ENCODE measurements at regions not wholly inside any gene's neighbourhood (a gene's known extent, or its start where the extent isn't known, plus 50 kb on each side); places are given as distances from the start of the nearest gene placed in this dataset.

DNA sequence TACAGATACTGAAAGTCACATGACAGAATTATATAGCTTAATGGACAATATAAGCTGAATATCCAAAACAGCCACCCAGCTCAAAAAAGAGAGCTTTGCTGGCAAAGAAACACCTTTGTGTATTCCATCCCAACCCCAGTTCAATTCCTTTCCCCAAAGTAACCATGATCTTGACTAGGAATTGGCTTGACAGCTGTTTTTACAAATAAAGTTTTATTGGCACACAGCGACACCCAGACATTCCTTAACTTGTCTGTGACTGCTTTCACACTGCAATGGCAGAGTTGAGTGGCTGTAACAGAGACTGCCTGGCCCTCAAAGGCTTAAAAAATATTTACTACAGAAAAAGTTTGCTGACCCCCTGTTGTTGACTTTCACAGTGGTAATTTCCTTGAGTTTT, 264.0 kb upstream of the TSHZ2 start:
- DNase-seq = no peak

DNA sequence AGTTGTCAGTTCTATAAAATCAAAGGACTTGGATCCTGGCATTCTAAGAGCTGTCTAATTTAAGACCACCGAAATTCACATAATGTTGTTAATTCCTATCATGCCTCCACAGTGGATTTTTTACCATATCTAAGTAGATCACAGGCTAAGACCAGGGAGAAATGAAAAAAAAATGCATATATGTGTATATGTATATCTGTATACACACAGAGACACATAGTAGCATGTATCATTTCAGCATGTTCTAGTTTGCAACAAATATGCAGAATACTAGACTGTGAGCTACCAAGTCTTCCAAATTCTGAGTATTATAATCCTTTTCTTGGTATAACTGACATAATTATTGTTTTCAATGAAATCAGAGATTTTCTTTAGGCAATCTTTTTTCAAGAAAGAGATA, 267.6 kb upstream of the TSHZ2 start:
- no peak for DNase-seq

DNA sequence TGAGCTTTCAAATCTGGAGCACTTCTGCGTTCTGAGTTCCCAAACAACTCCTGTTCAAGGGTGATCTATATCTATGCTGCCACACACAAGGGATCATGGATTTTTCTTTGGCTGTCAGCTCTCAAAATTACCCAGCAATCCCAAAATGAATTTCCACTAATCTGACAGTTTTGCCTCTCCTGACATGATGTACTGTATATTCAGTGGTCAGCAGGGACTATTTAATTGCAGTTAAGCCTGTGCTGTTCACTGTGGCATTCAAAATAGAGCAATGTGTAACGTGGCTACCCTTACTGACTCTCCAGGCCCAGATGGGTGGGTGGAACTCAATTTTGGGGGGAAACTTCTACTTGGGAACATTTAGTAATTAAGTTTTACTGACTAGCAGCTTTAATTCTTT, 283.8 kb upstream of the TSHZ2 start:
- no peak for DNase-seq

DNA sequence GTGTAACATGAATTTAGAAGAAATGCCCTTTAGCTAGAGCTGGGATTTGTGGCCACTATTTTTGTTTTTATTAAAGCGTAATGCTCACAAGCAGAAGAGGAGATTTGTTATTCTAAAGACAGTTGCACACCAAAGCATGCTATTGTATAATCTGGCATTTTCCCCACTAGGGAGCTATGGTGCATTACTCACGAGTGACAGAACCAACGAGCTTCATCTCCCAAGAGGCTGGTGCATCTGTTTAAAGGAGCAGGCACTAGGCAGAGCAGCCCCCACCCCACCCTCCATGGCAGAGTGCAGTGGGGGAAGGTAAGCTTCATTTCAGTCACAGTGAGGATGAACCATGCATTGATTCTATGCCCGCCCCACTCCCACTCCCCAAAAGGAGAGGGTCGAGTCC, 287.3 kb upstream of the TSHZ2 start:
- no peak for DNase-seq

DNA sequence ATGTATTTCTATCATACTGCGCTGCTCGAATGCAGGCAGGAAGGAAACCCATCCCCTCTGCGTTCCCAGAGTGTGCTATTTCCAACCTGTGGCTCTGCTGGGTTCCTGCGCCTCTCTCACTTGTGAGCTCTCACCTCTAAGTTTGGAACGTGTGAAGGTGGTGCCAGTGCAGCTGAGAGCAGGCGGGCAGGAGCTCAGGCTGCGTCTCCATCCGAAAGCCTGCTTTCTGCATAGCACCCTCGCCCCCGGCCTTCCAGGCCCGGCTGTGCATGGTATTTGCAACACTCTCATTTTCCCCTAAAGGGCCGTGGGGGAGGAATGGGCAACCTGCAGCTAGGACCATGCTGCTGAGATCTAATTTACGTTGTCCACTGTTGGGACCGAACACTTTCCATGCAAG, 288.0 kb upstream of the TSHZ2 start:
- DNase-seq = no peak

DNA sequence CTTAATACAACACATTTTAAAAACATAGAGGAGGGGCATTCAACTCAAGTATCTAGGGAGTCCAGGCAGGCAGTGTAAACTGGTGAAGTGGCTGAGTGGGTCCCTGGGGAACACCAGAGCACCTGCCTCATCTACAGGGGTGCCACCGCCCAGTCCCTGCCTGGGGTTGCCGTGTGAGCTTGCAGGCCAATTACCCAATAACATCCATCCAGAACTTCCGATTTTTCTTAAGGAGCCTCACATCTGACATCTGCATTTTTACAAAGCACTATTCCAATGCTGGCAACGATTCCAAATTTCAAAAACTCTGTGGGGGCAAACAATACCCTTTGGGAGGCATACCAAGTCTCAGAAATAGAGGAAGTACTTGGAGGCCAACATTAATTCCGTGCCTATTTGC, 288.4 kb upstream of the TSHZ2 start:
- no peak for DNase-seq

DNA sequence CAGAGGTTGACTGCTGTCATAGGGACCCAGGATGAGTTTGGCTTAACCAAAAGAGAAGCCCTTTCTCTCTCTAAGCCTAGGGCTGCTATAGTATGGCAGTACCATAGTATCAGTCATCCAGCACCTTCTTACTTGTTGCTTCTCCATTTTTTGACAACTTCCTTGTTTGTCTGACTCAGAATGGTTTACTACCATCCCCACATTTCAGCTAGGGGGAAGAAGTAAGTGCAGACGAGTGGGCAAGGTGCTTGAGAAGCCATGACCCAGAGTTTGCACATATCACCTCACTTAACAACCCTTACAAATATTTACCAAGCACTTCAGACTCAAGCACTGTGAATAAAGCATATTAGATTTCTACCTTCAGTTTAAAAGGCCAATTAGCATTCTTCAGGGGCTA, 289.9 kb upstream of the TSHZ2 start:
- DNase-seq = no peak

DNA sequence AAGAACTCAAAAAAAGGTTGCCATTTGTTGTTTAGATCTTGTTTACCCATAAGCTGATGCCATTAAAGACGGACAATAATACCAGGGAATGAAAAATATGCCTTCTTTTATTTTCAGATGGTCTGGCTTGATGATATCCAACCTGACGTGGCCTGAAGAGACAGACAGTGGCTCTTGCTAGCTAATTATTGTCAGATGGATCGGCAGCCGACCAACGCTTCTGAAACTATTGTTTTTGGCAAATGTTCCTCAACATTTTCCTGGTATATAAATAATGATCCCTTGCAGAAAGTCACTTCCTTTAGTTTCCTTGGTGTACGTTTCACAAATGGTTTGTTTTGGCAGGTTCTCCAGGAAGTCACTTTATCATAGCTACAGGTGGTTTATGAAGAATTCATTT, 290.9 kb upstream of the TSHZ2 start:
- no peak for DNase-seq

DNA sequence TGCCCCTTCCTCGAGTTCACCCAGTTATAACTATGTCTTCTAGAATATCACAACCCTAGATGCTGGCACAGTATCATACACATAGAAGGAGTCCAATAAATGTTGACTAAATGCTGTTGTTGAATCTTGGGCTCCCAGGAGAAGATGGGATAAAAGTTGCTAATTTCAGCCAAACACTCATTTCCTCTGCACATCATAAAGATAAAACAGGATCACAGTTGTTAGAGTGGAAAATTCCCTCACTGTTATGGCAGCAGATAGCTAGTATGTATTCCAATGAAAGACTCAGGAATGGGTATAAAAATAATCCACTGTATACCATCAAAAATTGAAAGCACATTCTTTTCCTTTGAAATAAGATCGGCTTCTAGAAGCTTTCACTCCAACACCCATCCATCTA, 294.9 kb upstream of the TSHZ2 start:
- no peak for DNase-seq

DNA sequence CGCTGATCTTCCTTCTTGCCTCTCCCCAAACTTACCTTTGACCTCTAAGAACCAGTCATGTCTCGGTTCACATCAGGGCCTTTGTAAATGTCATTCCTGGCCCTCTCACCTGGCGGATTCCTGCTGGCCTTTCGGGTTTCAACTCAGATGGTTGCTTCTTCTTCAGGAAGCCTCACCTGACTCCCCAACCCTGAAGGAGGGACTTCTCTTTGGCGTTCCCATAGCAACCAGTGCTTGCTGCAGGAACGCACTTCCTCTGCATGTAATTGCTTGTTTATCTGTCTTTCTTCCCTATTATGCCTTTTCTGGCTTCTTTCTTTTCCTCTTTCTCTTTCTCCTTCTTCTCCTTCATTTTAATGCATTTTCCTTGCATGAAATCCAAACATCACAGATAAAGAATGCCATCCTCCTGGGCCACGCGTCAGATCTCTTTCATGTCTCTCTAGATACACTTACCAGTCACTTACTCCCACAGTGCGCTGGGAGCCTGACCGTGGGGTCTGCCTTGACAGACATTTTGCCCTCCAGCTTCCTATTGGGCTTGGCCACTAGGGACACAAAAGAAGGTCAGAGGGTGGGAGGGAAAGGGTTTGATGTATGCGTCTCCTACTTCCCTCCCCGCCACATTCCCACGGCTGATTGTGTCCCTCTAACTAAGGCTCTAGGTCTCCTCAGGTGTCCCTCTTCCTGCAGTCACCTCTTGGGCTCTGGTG, 295.7 kb upstream of the TSHZ2 start:
- no peak for DNase-seq

DNA sequence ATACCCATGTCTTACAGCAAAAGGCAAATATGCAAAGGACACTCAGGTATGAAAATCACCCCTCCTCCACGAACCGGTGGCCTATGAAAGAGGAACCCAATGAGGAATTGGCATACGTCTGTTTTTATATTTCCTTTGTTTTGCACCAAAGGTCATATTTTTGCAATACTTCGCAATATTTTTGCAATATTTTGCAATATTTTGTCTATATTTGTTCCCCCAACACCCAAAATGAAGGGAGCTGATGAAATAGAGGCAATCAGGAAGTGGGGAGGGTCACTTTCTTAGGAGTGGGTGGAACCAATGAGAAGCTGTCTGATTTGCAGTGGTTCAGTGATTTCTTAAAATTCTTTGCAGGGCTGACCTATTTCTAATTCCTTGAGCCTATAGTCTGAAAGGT, 296.8 kb upstream of the TSHZ2 start:
- no peak for DNase-seq

DNA sequence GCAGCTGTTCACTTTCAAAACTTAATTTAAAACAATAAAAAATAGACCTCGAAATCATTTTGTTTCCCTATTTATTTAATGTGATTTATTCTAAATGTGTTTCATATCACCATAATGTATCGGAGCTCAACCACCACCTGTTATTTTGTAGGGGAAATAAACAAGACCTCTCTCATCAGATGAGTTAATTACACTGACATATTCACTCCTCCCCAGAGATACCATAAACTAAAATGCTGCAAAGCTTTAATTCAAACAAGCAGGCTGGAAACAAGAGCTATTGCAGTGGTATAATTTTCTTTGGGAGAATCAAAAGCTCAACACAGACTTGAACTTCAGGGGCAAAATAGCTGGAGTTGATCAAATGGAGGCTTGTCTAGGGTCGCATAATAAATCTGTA, 303.5 kb upstream of the TSHZ2 start:
- DNase-seq = no peak

DNA sequence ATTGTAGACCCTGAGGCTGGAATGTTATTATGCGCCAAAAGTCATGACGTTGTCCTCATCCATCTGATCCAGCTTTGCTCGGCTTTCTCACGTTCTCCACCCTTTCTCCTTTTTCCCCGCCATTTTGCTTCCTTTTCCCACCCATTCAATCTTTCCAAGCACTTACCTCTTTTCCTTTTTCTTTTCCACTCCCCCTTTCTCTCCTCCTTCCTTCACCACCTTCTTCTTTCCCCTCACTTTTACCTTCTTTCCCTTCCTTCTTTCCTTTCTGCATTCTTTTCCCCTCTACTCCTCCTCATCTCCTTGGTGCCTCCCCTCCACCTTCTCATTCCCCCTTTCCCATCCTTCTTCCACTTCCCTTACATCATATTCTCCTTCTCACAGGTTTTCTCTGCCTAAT, 304.8 kb upstream of the TSHZ2 start:
- no peak for DNase-seq

DNA sequence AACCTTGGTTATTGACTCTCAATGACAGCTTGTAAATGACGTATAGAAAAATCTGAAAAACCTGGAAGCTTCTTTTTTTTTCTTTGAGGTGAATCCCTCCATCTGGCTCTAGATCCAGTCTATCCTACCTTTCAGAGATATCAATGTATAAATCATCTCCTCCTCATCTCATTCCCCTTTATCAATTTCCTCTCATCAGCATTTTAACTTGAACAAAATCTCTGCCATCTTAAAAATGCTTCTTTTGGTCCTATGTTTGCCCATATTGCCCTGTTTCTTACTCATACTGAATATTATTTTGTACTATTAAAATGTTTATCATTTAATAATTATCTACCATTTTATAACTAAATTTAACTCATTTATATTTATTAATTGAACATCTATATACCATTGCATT, 306.7 kb upstream of the TSHZ2 start:
- DNase-seq = no peak

DNA sequence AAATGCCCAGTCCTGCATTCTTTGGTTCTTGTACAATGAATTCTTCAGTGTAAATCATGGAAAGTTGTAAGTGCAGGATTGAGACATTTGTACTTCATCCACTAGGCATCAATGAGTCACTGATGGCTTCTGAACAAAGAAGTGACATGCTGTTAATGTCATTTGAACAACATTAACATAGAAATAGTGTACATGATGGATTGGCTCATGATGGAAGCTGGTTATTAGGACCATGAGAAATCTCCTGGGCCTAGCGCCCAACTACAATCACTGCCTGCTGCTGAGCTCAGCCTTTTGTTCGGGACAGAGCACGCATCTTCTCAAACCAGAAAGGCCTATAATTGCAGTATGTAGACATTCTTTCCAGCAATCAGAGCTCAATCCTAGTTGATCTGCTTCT, 316.8 kb upstream of the TSHZ2 start:
- DNase-seq = no peak

DNA sequence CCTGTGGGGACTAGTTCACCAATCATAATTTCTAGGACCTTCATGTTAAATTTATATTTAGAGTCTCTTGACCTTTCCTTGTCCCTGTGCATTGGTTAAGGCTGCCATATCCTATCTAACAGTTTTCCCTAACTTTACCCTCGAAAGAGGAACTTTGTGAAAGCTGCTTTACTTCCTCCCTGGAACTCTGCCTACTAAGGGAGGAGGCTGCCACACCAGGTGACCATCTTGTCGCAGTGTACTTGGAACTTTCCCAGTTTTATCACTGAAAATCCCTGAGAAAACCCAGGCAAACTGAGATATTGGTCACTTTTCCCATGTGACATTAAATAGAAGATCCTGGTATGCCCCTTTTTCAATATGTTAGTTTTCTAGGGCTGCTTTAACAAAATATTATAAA, 317.6 kb upstream of the TSHZ2 start:
- DNase-seq = no peak

DNA sequence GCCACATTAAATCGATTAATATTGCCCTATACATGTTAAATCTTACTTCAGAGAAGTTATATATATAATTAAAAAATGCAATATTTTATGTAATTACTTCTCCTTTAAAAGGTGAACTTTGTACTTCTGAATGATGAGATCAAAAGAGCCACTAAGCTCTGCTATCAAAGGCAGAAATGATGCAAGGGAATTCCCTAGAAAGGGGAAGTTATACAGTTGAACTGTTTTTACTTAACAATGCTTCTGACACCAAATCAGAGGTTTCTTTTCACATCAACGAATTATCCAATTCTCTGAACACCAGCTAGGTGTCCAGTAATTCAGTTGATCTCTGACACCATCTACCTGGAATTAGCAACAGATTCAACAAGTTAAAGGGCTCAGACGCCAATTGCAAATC, 319.9 kb upstream of the TSHZ2 start:
- no peak for DNase-seq

DNA sequence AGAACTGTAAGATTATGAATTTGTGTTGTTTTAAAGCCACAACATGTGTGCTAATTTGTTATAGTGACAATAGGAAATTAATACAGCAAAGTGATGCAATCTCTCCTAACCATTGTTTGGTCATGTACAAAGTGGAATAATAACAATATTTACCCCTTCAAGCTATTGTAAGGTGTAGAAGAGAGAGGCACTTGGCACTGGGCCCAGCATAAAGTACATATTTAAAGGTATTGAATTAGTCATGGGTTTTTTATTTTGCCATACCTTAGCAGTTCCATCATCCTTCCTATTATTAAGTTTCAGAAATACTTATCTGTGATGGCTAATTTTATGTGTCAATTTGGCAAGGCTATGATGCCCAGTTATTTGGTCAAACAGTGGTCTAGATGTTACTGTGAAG, 322.4 kb upstream of the TSHZ2 start:
- DNase-seq = no peak

DNA sequence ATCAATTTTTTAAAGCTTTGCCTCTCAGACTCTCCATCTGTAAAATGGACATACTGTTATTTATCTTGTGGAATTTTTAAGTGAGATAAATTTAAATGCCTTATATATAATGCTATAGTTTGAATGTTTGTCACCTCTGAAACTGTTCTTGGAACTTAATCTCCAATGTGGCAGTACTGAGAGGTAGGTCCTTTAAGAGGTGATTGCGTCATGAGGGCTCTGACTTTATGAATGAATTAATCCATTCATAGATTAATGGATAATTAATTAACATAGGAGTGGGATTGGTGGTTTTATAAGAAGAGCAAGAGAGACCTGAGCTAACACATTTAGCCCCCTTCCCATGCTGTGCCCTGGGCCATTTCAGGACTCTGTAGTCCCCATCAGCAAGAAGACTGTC, 326.3 kb upstream of the TSHZ2 start:
- no peak for DNase-seq

DNA sequence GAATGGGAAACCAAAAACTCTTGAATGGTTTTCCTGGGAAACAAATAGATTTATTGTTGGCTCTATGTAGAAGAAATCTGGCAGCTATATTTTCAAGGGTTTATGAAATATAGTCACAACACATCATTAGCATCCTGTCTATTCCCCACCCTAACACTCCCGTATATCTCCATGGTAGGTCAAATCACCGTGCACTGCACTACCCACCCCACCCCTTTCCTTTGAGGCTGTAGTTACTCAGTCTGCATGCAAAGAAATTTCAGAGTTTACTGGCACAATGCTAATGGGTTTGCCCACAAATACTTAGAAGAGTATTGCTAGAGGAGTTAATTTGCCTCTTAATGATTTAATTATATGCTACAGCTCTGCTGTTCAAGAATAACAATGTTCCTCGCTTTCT, 329.1 kb upstream of the TSHZ2 start:
- DNase-seq = no peak

DNA sequence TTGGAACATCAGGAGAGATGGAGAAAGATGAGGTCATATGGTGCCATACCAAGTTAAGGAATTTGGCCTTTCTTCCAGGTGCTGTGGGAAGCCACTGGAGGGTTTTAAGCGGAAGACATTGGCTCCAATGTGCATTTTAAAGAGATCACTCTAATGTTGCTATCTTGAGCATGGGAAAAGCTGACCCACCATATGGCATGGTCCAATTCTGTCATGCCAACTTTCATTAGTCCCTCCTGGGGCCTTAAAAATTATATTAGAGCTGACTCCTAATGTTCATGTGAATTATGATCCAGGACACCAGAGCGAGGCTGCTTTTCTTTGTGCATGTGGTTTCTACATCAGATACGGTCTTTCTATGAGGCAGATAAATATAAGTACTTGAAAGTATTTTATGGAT, 335.0 kb upstream of the TSHZ2 start:
- DNase-seq = no peak

DNA sequence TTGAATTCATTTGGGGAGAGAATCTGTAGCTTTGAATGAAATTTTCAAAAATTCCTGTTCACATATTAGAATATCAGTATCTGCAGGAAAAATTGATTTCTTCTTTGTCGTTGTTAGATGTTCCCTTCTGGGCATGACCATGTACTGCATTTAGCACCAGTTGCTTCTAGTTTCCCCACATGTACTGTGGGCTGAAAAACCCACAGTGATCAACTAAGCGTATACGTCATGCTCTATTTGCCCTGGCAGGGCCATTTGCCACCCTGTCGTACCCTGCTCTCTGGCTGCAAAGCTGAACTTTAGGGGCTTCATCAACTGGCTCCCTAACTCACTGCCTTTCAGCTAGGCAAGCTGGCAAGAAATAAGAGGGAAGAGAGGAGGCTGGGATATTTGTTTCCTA, 340.7 kb upstream of the TSHZ2 start:
- no peak for DNase-seq

DNA sequence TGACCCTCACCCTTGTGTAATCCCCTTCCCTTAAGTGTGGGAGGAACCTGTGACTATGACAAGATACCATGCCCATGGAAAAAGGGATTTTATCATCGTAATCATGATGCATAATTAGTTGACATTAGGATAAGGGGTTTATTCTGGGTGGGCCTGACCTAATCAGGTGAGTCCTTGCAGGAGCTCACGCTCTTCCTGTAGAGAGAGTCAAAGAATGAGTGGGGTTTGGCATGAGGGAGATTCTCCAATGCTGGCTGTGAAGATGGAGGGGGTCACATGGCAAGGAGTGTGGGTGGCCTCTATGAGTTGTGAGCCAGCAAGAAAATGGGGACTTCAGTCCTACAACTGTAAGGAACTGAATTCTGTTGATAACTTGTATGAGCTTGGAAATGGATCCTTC, 342.0 kb upstream of the TSHZ2 start:
- DNase-seq = no peak

DNA sequence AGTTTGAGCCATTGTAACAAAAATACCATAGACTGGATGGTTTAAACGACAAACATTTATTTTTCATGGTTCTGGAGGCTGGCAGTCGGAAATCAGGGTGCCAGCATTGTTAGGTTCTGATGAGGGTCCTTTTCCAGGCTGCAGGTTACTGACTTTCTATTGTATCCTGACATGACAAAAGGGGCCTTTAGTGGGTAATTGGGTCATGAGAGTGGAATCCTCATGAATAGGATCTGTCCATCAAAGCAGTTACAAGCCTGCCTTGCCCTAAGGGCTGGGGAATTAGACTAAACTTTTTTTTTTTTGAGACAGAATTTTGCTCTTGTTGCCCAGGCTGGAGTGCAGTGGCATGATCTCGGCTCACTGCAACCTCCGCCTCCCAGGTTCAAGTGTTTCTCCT, 347.9 kb upstream of the TSHZ2 start:
- no peak for DNase-seq

DNA sequence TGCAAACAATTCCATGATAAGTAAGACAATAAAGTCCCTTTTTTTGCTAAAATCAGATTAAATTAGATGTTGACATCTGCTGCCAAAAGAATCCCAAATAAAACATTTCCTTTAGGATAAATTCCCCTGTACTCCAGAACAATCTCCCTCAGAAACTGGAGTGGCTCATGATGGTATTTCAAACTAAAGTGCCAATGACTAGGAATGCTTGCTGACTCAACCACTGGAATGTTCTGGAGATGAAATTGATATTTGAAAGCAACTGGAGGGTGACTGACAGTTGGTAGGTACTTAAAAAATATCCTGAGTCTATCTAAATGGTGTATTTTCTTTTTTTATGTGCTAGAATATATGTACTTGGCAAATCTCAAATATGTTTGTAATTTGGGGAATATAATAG, 350.1 kb upstream of the TSHZ2 start:
- no peak for DNase-seq

DNA sequence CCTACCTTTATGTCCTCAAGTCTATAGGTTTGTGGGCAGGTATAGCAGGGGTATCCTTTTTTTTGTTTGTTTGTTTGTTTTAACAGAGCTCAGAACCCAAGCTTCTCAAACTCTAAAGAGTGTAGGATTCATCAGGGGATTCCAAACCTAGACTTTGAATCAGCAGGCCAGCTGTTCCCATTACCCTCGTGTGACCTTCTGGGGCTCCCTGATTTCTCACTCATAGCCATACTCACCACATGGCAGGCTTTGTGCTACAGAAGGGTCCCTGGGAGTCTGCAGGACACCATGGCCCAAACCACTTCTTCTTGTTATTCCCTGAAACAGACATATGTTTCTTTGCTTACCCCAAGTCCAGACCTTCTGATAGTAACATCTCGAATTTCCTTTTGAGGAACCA, 350.8 kb upstream of the TSHZ2 start:
- no peak for DNase-seq

Measured in CD4-positive, alpha-beta T cell treated with Interleukin-12 subunit alpha and Interleukin-12 subunit beta, for 1 hour (primary cell).